Tibial nerve (tissue), 4 donors: ENCODE measurements at regions not wholly inside any gene's neighbourhood (a gene's known extent, or its start where the extent isn't known, plus 50 kb on each side); places are given as distances from the start of the nearest gene placed in this dataset.

ENCODE experiments used
- DNase-seq, 2 donors: peaks; one replicate each; pipeline ENCODE4 v3.0.0-alpha.2; 2019; ENCODE audit warnings: low spot score in 2 of 2
- H3K27ac ChIP-seq, 4 donors: fragments of 200-600 bp; sonication (generic) in 3 of 4; one replicate each; pipeline ENCODE4 v1.5.1; 2017 to 2019; ENCODE audit warnings: mild to moderate bottlenecking in 1 of 4
- H3K27me3 ChIP-seq, 2 donors: fragments of 200-600 bp; sonication (generic) in 1 of 2; one replicate each; pipeline versions ENCODE4 v1.5.1 to v1.6.0; 2017 to 2019
- H3K36me3 ChIP-seq, 3 donors: fragments of 200-600 bp; sonication (generic); one replicate each; pipeline ENCODE4 v1.5.1; 2018 to 2019
- H3K4me1 ChIP-seq, 4 donors: fragments of 200-600 bp; sonication (generic) in 3 of 4; one replicate each; pipeline ENCODE4 v1.5.1; 2017 to 2019
- H3K4me3 ChIP-seq, 4 donors: fragments of 200-600 bp; sonication (generic) in 3 of 4; one replicate each; pipeline ENCODE4 v1.5.1; 2017 to 2019; ENCODE audit warnings: mild to moderate bottlenecking in 1 of 4, moderate library complexity in 1 of 4
- H3K9me3 ChIP-seq, 4 donors: fragments of 200-600 bp; sonication (generic) in 3 of 4; one replicate each; pipeline ENCODE4 v1.5.1; 2017 to 2019
- CTCF ChIP-seq, 5 experiments: fragments of 200-600 bp in 3 of 5; fragments of 450-650 bp in 2 of 5; sonication (generic) in 3 of 5; IDR thresholded peaks; one replicate each; pipeline ENCODE4 v1.5.1; 2016 to 2019; ENCODE audit warnings: antibody characterized with exemption in 5 of 5, mild to moderate bottlenecking in 3 of 5, moderate library complexity in 2 of 5
- EP300 ChIP-seq, 2 donors: sonication (generic); formaldehyde crosslinking; IDR thresholded peaks; one replicate each; pipeline ENCODE4 v1.6.1; 2017; ENCODE audit warnings: antibody characterized with exemption in 2 of 2, mild to moderate bottlenecking in 1 of 2
- POLR2A ChIP-seq, 2 donors: fragments of 450-650 bp; IDR thresholded peaks; one replicate each; pipeline ENCODE4 v1.6.1; 2017; ENCODE audit warnings: antibody characterized with exemption in 2 of 2, mild to moderate bottlenecking in 2 of 2, moderate library complexity in 2 of 2
- WGBS, 2 donors: methylation state at CpG; one replicate each; pipeline ENCODE4 v1.1.5; 2018; 5-methylcytosine and 5-hydroxymethylcytosine counted together

GRCh38 chr2:147541314-147541713 lies 303.5 kb upstream of the ACVR2A start:
- no peaks in the 10 kb centered on the region for H3K27me3 ChIP-seq
- TF ChIP-seq CTCF (IDR thresholded peaks at IDR 0.05) (no peak), EP300 (IDR thresholded peaks at IDR 0.05) (no peak)
- H3K36me3 ChIP-seq = no peaks in the 10 kb centered on the region
- H3K4me3 ChIP-seq = no peak overlapping the region
- no peaks in the 10 kb centered on the region for H3K9me3 ChIP-seq
- peaks cover 0 to 8% (median 0%) of the 10 kb centered on the region in 4 donors for H3K4me1 ChIP-seq
- DNase-seq = no peak
- no peak overlapping the region for H3K27ac ChIP-seq
- 83 to 89% methylated on average over 1 of the region's 1 CpG for WGBS, 2 donors

- WGBS, 2 donors = 38 to 42% methylated on average over 3 of the region's 3 CpGs
- Histone ChIP-seq H3K4me3 (no peak overlapping the region), H3K4me1 (peaks cover 0 to 8% (median 0%) of the 10 kb centered on the region in 4 donors), H3K9me3 (no peaks in the 10 kb centered on the region), H3K27ac (no peak overlapping the region), H3K27me3 (no peaks in the 10 kb centered on the region), H3K36me3 (no peaks in the 10 kb centered on the region)
- no peak for DNase-seq
- TF ChIP-seq POLR2A (IDR thresholded peaks at IDR 0.05) (no peak), CTCF (IDR thresholded peaks at IDR 0.05) (no peak), EP300 (IDR thresholded peaks at IDR 0.05) (no peak)
These were observed 306.0 kb upstream of the ACVR2A start for GRCh38 chr2:147538821-147539220.

- peaks cover 0 to 8% (median 0%) of the 10 kb centered on the region in 4 donors for H3K4me1 ChIP-seq
- H3K36me3 ChIP-seq = no peaks in the 10 kb centered on the region
- H3K27ac ChIP-seq = no peak overlapping the region
- no peak overlapping the region for H3K4me3 ChIP-seq
- no peaks in the 10 kb centered on the region for H3K27me3 ChIP-seq
- no peaks in the 10 kb centered on the region for H3K9me3 ChIP-seq
- WGBS, 2 donors = 48 to 54% methylated on average over 1 of the region's 1 CpG
- TF ChIP-seq POLR2A (IDR thresholded peaks at IDR 0.05) (no peak), EP300 (IDR thresholded peaks at IDR 0.05) (peak in 1 of 2 donors; percentile 29)
- DNase-seq = peak in 1 of 2 donors; percentile 14
These were observed 306.7 kb upstream of the ACVR2A start for GRCh38 chr2:147538088-147538487.

- Histone ChIP-seq H3K27me3 (no peaks in the 10 kb centered on the region), H3K27ac (no peak overlapping the region), H3K9me3 (no peaks in the 10 kb centered on the region), H3K36me3 (no peaks in the 10 kb centered on the region), H3K4me1 (no peaks in the 10 kb centered on the region), H3K4me3 (no peak overlapping the region)
- no peak for TF ChIP-seq POLR2A (IDR thresholded peaks at IDR 0.05)
- no peak for TF ChIP-seq EP300 (IDR thresholded peaks at IDR 0.05)
- TF ChIP-seq CTCF (IDR thresholded peaks at IDR 0.05) = no peak
- WGBS, 2 donors = 47 to 64% methylated on average over 3 of the region's 3 CpGs
- DNase-seq = no peak
These were observed 313.6 kb upstream of the ACVR2A start for GRCh38 chr2:147531269-147531668.

- Histone ChIP-seq H3K27me3 (no peaks in the 10 kb centered on the region), H3K9me3 (no peaks in the 10 kb centered on the region), H3K4me1 (peaks cover 0 to 3% (median 0%) of the 10 kb centered on the region in 4 donors), H3K36me3 (no peaks in the 10 kb centered on the region), H3K4me3 (no peak overlapping the region), H3K27ac (no peak overlapping the region)
- no peak for TF ChIP-seq EP300 (IDR thresholded peaks at IDR 0.05)
- no peak for TF ChIP-seq CTCF (IDR thresholded peaks at IDR 0.05)
- no peak for TF ChIP-seq POLR2A (IDR thresholded peaks at IDR 0.05)
- WGBS, 2 donors = 58 to 59% methylated on average over 3 of the region's 3 CpGs
- DNase-seq = no peak
These were observed 314.8 kb upstream of the ACVR2A start for GRCh38 chr2:147530033-147530432.
